ENCODE measurements at regions not wholly inside any gene's neighbourhood (a gene's known extent, or its start where the extent isn't known, plus 50 kb on each side); places are given as distances from the start of the nearest gene placed in this dataset.
"Not testable (repeated sequence)": the region's sequence is repeated elsewhere in the genome, so short reads cannot be mapped to it uniquely, and the experiment has no call there.

- H4K20me1 ChIP-seq (ENCODE audit: insufficient read depth, low read length) = no peaks in the 10 kb centered on the region
- H3K9me3 ChIP-seq (replicated peaks in 1 of 2; ENCODE audit: control insufficient read depth in 1 of 2, insufficient read depth in 1 of 2, low read length in 2 of 2) = peaks cover 7 to 17% of the 10 kb centered on the region in 2 donors
- H3K4me1 ChIP-seq (ENCODE audit: control insufficient read depth in 1 of 2, insufficient read depth in 2 of 2, low read length in 2 of 2) = no peaks in the 10 kb centered on the region
- Mint-ChIP-seq H3K27ac (no peak overlapping the region), H3K4me3 (no peak overlapping the region), H3K36me3 (no peaks in the 10 kb centered on the region), H3K9me3 (peaks cover 2 to 20% (median 14%) of the 10 kb centered on the region in 7 donors), H3K27me3 (ENCODE audit: low read depth in 3 of 3) (no peaks in the 10 kb centered on the region), H3K4me1 (no peaks in the 10 kb centered on the region)
- H3K4me2 ChIP-seq (replicated peaks; ENCODE audit: extremely low read depth, low read length, poor library complexity, severe bottlenecking) = no peak overlapping the region
- H3K36me3 ChIP-seq (replicated peaks in 1 of 2; ENCODE audit: control insufficient read depth in 1 of 2, insufficient read depth in 2 of 2, low read length in 2 of 2) = no peaks in the 10 kb centered on the region
- intact Hi-C loops (cut with micrococcal nuclease) = no loop called here
- no peak overlapping the region for H3K9ac ChIP-seq (ENCODE audit: insufficient read depth, low read length, poor library complexity, severe bottlenecking)
- no peaks in the 10 kb centered on the region for H3K79me2 ChIP-seq (ENCODE audit: insufficient read depth, low read length)
- 93% methylated on average over 2 of the region's 3 CpGs for WGBS (ENCODE audit: insufficient coverage)
- no peak for TF ChIP-seq CTCF (IDR thresholded peaks at IDR 0.05)
- no peaks in the 10 kb centered on the region for H3K27me3 ChIP-seq (ENCODE audit: control insufficient read depth in 2 of 2, insufficient read depth in 2 of 2, low read length in 2 of 2)
- no peak overlapping the region for H3K27ac ChIP-seq (ENCODE audit: low read depth in 1 of 2, low read length in 2 of 2)
- H3K4me3 ChIP-seq (replicated peaks in 1 of 3; ENCODE audit: low read depth in 2 of 3, low read length in 3 of 3) = no peak overlapping the region
- no peak for DNase-seq
- no peak overlapping the region for H2AFZ ChIP-seq (ENCODE audit: insufficient read depth, low read depth, low read length, poor library complexity, severe bottlenecking)
Measured at GRCh38 chr10:85408388-85408787, 958.2 kb downstream of the GRID1 start.

- H3K9me3 Mint-ChIP-seq = peaks cover 2 to 24% (median 14%) of the 10 kb centered on the region in 7 donors
- H3K4me1 Mint-ChIP-seq; DNase-seq; H3K79me2 ChIP-seq (ENCODE audit: insufficient read depth, low read length); H3K4me1 ChIP-seq (ENCODE audit: control insufficient read depth in 1 of 2, insufficient read depth in 2 of 2, low read length in 2 of 2); H3K36me3 ChIP-seq (replicated peaks in 1 of 2; ENCODE audit: control insufficient read depth in 1 of 2, insufficient read depth in 2 of 2, low read length in 2 of 2); H3K27me3 ChIP-seq (ENCODE audit: control insufficient read depth in 2 of 2, insufficient read depth in 2 of 2, low read length in 2 of 2); H2AFZ ChIP-seq (ENCODE audit: insufficient read depth, low read depth, low read length, poor library complexity, severe bottlenecking); H3K4me3 Mint-ChIP-seq; H3K27ac ChIP-seq (ENCODE audit: low read depth in 1 of 2, low read length in 2 of 2); H3K36me3 Mint-ChIP-seq; H3K4me2 ChIP-seq (replicated peaks; ENCODE audit: extremely low read depth, low read length, poor library complexity, severe bottlenecking); intact Hi-C loops (cut with micrococcal nuclease); H3K27me3 Mint-ChIP-seq (ENCODE audit: low read depth in 3 of 3); H3K9ac ChIP-seq (ENCODE audit: insufficient read depth, low read length, poor library complexity, severe bottlenecking); H3K27ac Mint-ChIP-seq; H4K20me1 ChIP-seq (ENCODE audit: insufficient read depth, low read length); H3K4me3 ChIP-seq (replicated peaks in 1 of 3; ENCODE audit: low read depth in 2 of 3, low read length in 3 of 3): not testable (repeated sequence)
- 75% methylated on average over 2 of the region's 3 CpGs for WGBS (ENCODE audit: insufficient coverage)
- peaks cover 12 to 29% of the 10 kb centered on the region in 2 donors for H3K9me3 ChIP-seq (replicated peaks in 1 of 2; ENCODE audit: control insufficient read depth in 1 of 2, insufficient read depth in 1 of 2, low read length in 2 of 2)
Measured at GRCh38 chr10:85410586-85410985, 956.0 kb downstream of the GRID1 start.
